Fibroblast of peridontal ligament (primary cell): ENCODE measurements at regions not wholly inside any gene's neighbourhood (a gene's known extent, or its start where the extent isn't known, plus 50 kb on each side); places are given as distances from the start of the nearest gene placed in this dataset.
A peak's percentile ranks its signal among the peaks of the same experiment; 100 is the strongest.

Experiments used
- DNase-seq: peaks from one replicate; pipeline ENCODE4 v3.0.0-alpha.2; 2010; ENCODE audit errors: extremely low read depth

- DNase-seq: no peak
Observed at GRCh38 chr6:134712311-134712710, 237.6 kb downstream of the ALDH8A1 start.

- DNase-seq: no peak
Observed at GRCh38 chr6:134708079-134708478, 241.8 kb downstream of the ALDH8A1 start.

- peak; percentile 64 for DNase-seq
Observed at GRCh38 chr6:134707342-134708031, 242.4 kb downstream of the ALDH8A1 start.

- DNase-seq: peak; percentile 23
Observed at GRCh38 chr6:134706806-134707205, 243.1 kb downstream of the ALDH8A1 start.

GRCh38 chr6:134706153-134706552, 243.7 kb downstream of the ALDH8A1 start:
- DNase-seq: no peak

GRCh38 chr6:134703206-134703605, 246.7 kb downstream of the ALDH8A1 start:
- no peak for DNase-seq

- no peak for DNase-seq
Observed at GRCh38 chr6:134702279-134702678, 247.6 kb downstream of the ALDH8A1 start.

- no peak for DNase-seq
Observed at GRCh38 chr6:134701301-134701700, 248.6 kb downstream of the ALDH8A1 start.

- DNase-seq: peak; percentile 47
Observed at GRCh38 chr6:134698228-134698627, 251.7 kb downstream of the ALDH8A1 start.

GRCh38 chr6:134692008-134692407, 257.9 kb downstream of the ALDH8A1 start:
- DNase-seq: no peak

- no peak for DNase-seq
Observed at GRCh38 chr6:134691180-134691579, 258.7 kb downstream of the ALDH8A1 start.

GRCh38 chr6:134690048-134690447, 259.9 kb downstream of the ALDH8A1 start:
- DNase-seq: no peak

- no peak for DNase-seq
Observed at GRCh38 chr6:134689641-134690040, 260.3 kb downstream of the ALDH8A1 start.

GRCh38 chr6:134689177-134689576, 260.7 kb downstream of the ALDH8A1 start:
- no peak for DNase-seq

- DNase-seq: no peak
Observed at GRCh38 chr6:134686071-134686470, 263.8 kb downstream of the ALDH8A1 start.

- no peak for DNase-seq
Observed at GRCh38 chr6:134684423-134684795, 265.5 kb downstream of the ALDH8A1 start.

- peak; percentile 71 for DNase-seq
Observed at GRCh38 chr6:134683783-134684422, 266.0 kb downstream of the ALDH8A1 start.

GRCh38 chr6:134680433-134680832, 269.5 kb downstream of the ALDH8A1 start:
- DNase-seq: no peak

GRCh38 chr6:134680021-134680420, 269.9 kb downstream of the ALDH8A1 start:
- DNase-seq: no peak

GRCh38 chr6:134678436-134678889, 271.4 kb downstream of the ALDH8A1 start:
- DNase-seq: peak; percentile 53

- no peak for DNase-seq
Observed at GRCh38 chr6:134676307-134677281, 273.3 kb downstream of the ALDH8A1 start.
